A673 (cell line): ENCODE measurements at regions not wholly inside any gene's neighbourhood (a gene's known extent, or its start where the extent isn't known, plus 50 kb on each side); places are given as distances from the start of the nearest gene placed in this dataset.
A peak's percentile ranks its signal among the peaks of the same experiment; 100 is the strongest.

Source experiments
- BruUV-seq: library from RNA; stranded (reverse); fragments of 400-500 nt; replicated peaks from 2 replicates; lab custom pipeline; 2021; lab: Mats Ljungman, UMichigan
- CTCF ChIA-PET: fragments of 300-600 bp; sonication (Branson Sonifier 250); formaldehyde crosslinking; loops from one replicate; lab custom pipeline; 2022; ENCODE audit warnings: antibody characterized with exemption; lab: Charles Lee
- POLR2A ChIA-PET: fragments of 300-600 bp; sonication (Branson Sonifier 250); formaldehyde crosslinking; loops from one replicate; lab custom pipeline; 2022; ENCODE audit warnings: antibody characterized with exemption; ENCODE audit not compliant: low non-redundant PET; lab: Charles Lee
- DNase-seq: peaks from one replicate; pipeline ENCODE4 v3.0.0-alpha.2; 2015; ENCODE audit warnings: low spot score
- H3K27ac ChIP-seq: fragments of 200-600 bp; sonication (generic); 2 replicates; pipeline ENCODE4 v1.5.1; 2016; ENCODE audit warnings: mixed run types, low read depth, mild to moderate bottlenecking, mixed read lengths, antibody characterized with exemption, low read length; ENCODE audit not compliant: poor library complexity, severe bottlenecking
- H3K27me3 ChIP-seq: fragments of 200-600 bp; sonication (generic); replicated peaks from 2 replicates; pipeline ENCODE4 v1.6.1; 2017; ENCODE audit warnings: mixed run types, low read depth, mild to moderate bottlenecking, mixed read lengths, antibody characterized with exemption, low read length; ENCODE audit not compliant: insufficient read depth, poor library complexity
- H3K36me3 ChIP-seq: fragments of 200-600 bp; sonication (generic); 2 replicates; pipeline ENCODE4 v1.6.1; 2016; ENCODE audit warnings: mixed run types, mild to moderate bottlenecking, mixed read lengths, antibody characterized with exemption, low read length; ENCODE audit not compliant: insufficient read depth, poor library complexity, severe bottlenecking
- H3K4me1 ChIP-seq: fragments of 200-600 bp; sonication (generic); 2 replicates; pipeline ENCODE4 v1.6.1; 2017; ENCODE audit warnings: mixed run types, mild to moderate bottlenecking, mixed read lengths, antibody characterized with exemption, low read length; ENCODE audit not compliant: insufficient read depth, poor library complexity, severe bottlenecking
- H3K4me3 ChIP-seq: fragments of 200-600 bp; sonication (generic); 2 replicates; pipeline ENCODE4 v1.5.1; 2016; ENCODE audit warnings: low read depth, mixed run types, mild to moderate bottlenecking, mixed read lengths, low read length; ENCODE audit not compliant: poor library complexity, severe bottlenecking
- H3K9me3 ChIP-seq: fragments of 200-600 bp; sonication (generic); 2 replicates; pipeline ENCODE4 v1.6.1; 2016; ENCODE audit warnings: mixed run types, low read depth, mild to moderate bottlenecking, mixed read lengths, antibody characterized with exemption, low read length; ENCODE audit not compliant: poor library complexity, severe bottlenecking
- CTCF ChIP-seq: fragments of 300-800, 200-600 bp; sonication (generic); conservative IDR thresholded peaks from 2 replicates; pipeline ENCODE4 v1.5.1; 2017; ENCODE audit warnings: low read depth, mild to moderate bottlenecking, antibody characterized with exemption, low read length, moderate library complexity, mixed read lengths
- EZH2 ChIP-seq: fragments of 200-600 bp; sonication (generic); IDR thresholded peaks from 2 replicates; pipeline ENCODE4 v1.6.1; 2017; ENCODE audit warnings: borderline replicate concordance, low read depth, mild to moderate bottlenecking, mixed read lengths, antibody characterized with exemption, low read length; ENCODE audit not compliant: poor library complexity, severe bottlenecking
- intact Hi-C: fragments of 100-400 bp; cut with micrococcal nuclease; formaldehyde crosslinking; loops from one replicate; pipeline ENCODE4 v1.10.0; 2022; ENCODE audit not compliant: unreplicated experiment

GRCh38 chr11:8315463-8315862, 51.8 kb upstream of the LMO1 start:
- Histone ChIP-seq H3K4me3 (no peak overlapping the region), H3K9me3 (no peaks in the 10 kb centered on the region), H3K27me3 (peaks cover 81% of the 10 kb centered on the region), H3K36me3 (no peaks in the 10 kb centered on the region), H3K4me1 (no peaks in the 10 kb centered on the region), H3K27ac (no peak overlapping the region)
- intact Hi-C loops, result no loop called here
- CTCF ChIA-PET, result no interaction called here
- POLR2A ChIA-PET, result no interaction called here
- no peak for DNase-seq
- no TSS peak for BruUV-seq
- TF ChIP-seq CTCF, result no peak
- peak; percentile 81 for TF ChIP-seq EZH2

- POLR2A ChIA-PET, result no interaction called here
- no peaks in the 10 kb centered on the region for H3K36me3 ChIP-seq
- no peaks in the 10 kb centered on the region for H3K4me1 ChIP-seq
- no peak for DNase-seq
- H3K4me3 ChIP-seq, result no peak overlapping the region
- H3K27me3 ChIP-seq, result peaks cover 76% of the 10 kb centered on the region
- CTCF ChIA-PET, result no interaction called here
- H3K27ac ChIP-seq, result no peak overlapping the region
- no TSS peak for BruUV-seq
- TF ChIP-seq EZH2 (no peak), CTCF (no peak)
- no peaks in the 10 kb centered on the region for H3K9me3 ChIP-seq
- intact Hi-C loops, result no loop called here
Observed at GRCh38 chr11:8314916-8315315, 51.2 kb upstream of the LMO1 start.

GRCh38 chr11:8313504-8314090, 49.9 kb upstream of the LMO1 start:
- CTCF ChIA-PET, result no interaction called here
- Histone ChIP-seq H3K27ac (no peak overlapping the region), H3K4me3 (no peak overlapping the region), H3K27me3 (peaks cover 67% of the 10 kb centered on the region), H3K4me1 (no peaks in the 10 kb centered on the region), H3K36me3 (no peaks in the 10 kb centered on the region), H3K9me3 (no peaks in the 10 kb centered on the region)
- BruUV-seq, result no TSS peak
- POLR2A ChIA-PET, result no interaction called here
- intact Hi-C loops, result no loop called here
- TF ChIP-seq CTCF (no peak), EZH2 (no peak)
- DNase-seq, result no peak
